Tibial artery (tissue), 4 donors: ENCODE measurements at regions not wholly inside any gene's neighbourhood (a gene's known extent, or its start where the extent isn't known, plus 50 kb on each side); places are given as distances from the start of the nearest gene placed in this dataset.

Experiments used
- DNase-seq, 2 donors: peaks; one replicate each; pipeline ENCODE4 v3.0.0-alpha.2; 2019
- H3K27ac ChIP-seq, 2 donors: fragments of 200-600 bp; sonication (generic) in 1 of 2; 1 replicate in 1 of 2; 2 replicates in 1 of 2; pipeline ENCODE4 v1.5.1; 2018 to 2019; ENCODE audit warnings: mild to moderate bottlenecking in 1 of 2
- H3K27me3 ChIP-seq, 2 donors: fragments of 200-600 bp; sonication (generic) in 1 of 2; one replicate each; pipeline versions ENCODE4 v1.5.1 to v1.6.0; 2016 to 2019
- H3K36me3 ChIP-seq, 3 donors: fragments of 200-600 bp; sonication (generic) in 2 of 3; one replicate each; pipeline ENCODE4 v1.5.1; 2016 to 2019; ENCODE audit warnings: mild to moderate bottlenecking in 2 of 3
- H3K4me1 ChIP-seq, 4 donors: fragments of 200-600 bp; sonication (generic) in 2 of 4; 1 replicate in 3 of 4; 2 replicates in 1 of 4; pipeline ENCODE4 v1.5.1; 2016 to 2019
- H3K4me3 ChIP-seq, 2 donors: fragments of 200-600 bp; sonication (generic) in 1 of 2; 1 replicate in 1 of 2; 2 replicates in 1 of 2; pipeline ENCODE4 v1.5.1; 2018 to 2019; ENCODE audit warnings: mild to moderate bottlenecking in 2 of 2
- H3K9me3 ChIP-seq, 3 donors: fragments of 200-600 bp; sonication (generic) in 1 of 3; one replicate each; pipeline ENCODE4 v1.5.1; 2016 to 2019
- CTCF ChIP-seq, 2 experiments: fragments of 200-600 bp in 1 of 2; fragments of 450-650 bp in 1 of 2; IDR thresholded peaks; one replicate each; pipeline ENCODE4 v1.5.1; 2017 to 2019; ENCODE audit warnings: antibody characterized with exemption in 2 of 2, mild to moderate bottlenecking in 1 of 2, moderate library complexity in 1 of 2
- intact Hi-C: fragments of 100-400 bp; cut with DNase I; formaldehyde crosslinking; loops from one replicate; pipeline ENCODE4 v1.15.0; 2023; ENCODE audit warnings: low total_unique reads

GRCh38 chr4:29549342-29549741 is 1170.8 kb upstream of the PCDH7 start:
- H3K36me3 ChIP-seq: no peaks in the 10 kb centered on the region
- H3K4me3 ChIP-seq: no peak overlapping the region
- intact Hi-C loops: no loop called here
- no peak for TF ChIP-seq CTCF (IDR thresholded peaks at IDR 0.05)
- no peaks in the 10 kb centered on the region for H3K4me1 ChIP-seq
- no peak overlapping the region for H3K27ac ChIP-seq
- no peaks in the 10 kb centered on the region for H3K27me3 ChIP-seq
- no peaks in the 10 kb centered on the region for H3K9me3 ChIP-seq
- no peak for DNase-seq

GRCh38 chr4:29551821-29552220 is 1168.3 kb upstream of the PCDH7 start:
- intact Hi-C loops: no loop called here
- Histone ChIP-seq H3K9me3 (no peaks in the 10 kb centered on the region), H3K36me3 (no peaks in the 10 kb centered on the region), H3K27me3 (no peaks in the 10 kb centered on the region), H3K27ac (no peak overlapping the region), H3K4me3 (no peak overlapping the region), H3K4me1 (no peaks in the 10 kb centered on the region)
- DNase-seq: no peak
- no peak for TF ChIP-seq CTCF (IDR thresholded peaks at IDR 0.05)

- no peak for DNase-seq
- no peaks in the 10 kb centered on the region for H3K27me3 ChIP-seq
- H3K36me3 ChIP-seq: no peaks in the 10 kb centered on the region
- no peak for TF ChIP-seq CTCF (IDR thresholded peaks at IDR 0.05)
- intact Hi-C loops: no loop called here
- H3K4me1 ChIP-seq: no peaks in the 10 kb centered on the region
- H3K4me3 ChIP-seq: no peak overlapping the region
- no peaks in the 10 kb centered on the region for H3K9me3 ChIP-seq
- no peak overlapping the region for H3K27ac ChIP-seq
Observed at GRCh38 chr4:29553846-29554245, 1166.3 kb upstream of the PCDH7 start.

GRCh38 chr4:29558789-29559188 is 1161.4 kb upstream of the PCDH7 start:
- no peak for TF ChIP-seq CTCF (IDR thresholded peaks at IDR 0.05)
- no peak for DNase-seq
- Histone ChIP-seq H3K27ac (no peak overlapping the region), H3K4me1 (no peaks in the 10 kb centered on the region), H3K27me3 (no peaks in the 10 kb centered on the region), H3K9me3 (no peaks in the 10 kb centered on the region), H3K36me3 (no peaks in the 10 kb centered on the region), H3K4me3 (no peak overlapping the region)
- intact Hi-C loops: no loop called here

GRCh38 chr4:29559286-29559685 is 1160.9 kb upstream of the PCDH7 start:
- no peaks in the 10 kb centered on the region for H3K27me3 ChIP-seq
- no peak overlapping the region for H3K4me3 ChIP-seq
- no peaks in the 10 kb centered on the region for H3K9me3 ChIP-seq
- no peak overlapping the region for H3K27ac ChIP-seq
- no peak for DNase-seq
- no peaks in the 10 kb centered on the region for H3K36me3 ChIP-seq
- TF ChIP-seq CTCF (IDR thresholded peaks at IDR 0.05): no peak
- H3K4me1 ChIP-seq: no peaks in the 10 kb centered on the region
- intact Hi-C loops: no loop called here

GRCh38 chr4:29560452-29560851 is 1159.7 kb upstream of the PCDH7 start:
- no peak overlapping the region for H3K4me3 ChIP-seq
- H3K9me3 ChIP-seq: no peaks in the 10 kb centered on the region
- TF ChIP-seq CTCF (IDR thresholded peaks at IDR 0.05): no peak
- no peak for DNase-seq
- H3K27ac ChIP-seq: no peak overlapping the region
- no peaks in the 10 kb centered on the region for H3K36me3 ChIP-seq
- intact Hi-C loops: no loop called here
- H3K27me3 ChIP-seq: no peaks in the 10 kb centered on the region
- H3K4me1 ChIP-seq: no peaks in the 10 kb centered on the region
